GM19455 (cell line): ENCODE measurements at regions not wholly inside any gene's neighbourhood (a gene's known extent, or its start where the extent isn't known, plus 50 kb on each side); places are given as distances from the start of the nearest gene placed in this dataset.
"Not testable (repeated sequence)": the region's sequence is repeated elsewhere in the genome, so short reads cannot be mapped to it uniquely, and the experiment has no call there.

ENCODE experiments used
- ATAC-seq: cut with Tn5 transposase; IDR thresholded peaks from one replicate; pipeline ENCODE4 v1.9.1; 2021; ENCODE audit not compliant: unreplicated experiment

DNA sequence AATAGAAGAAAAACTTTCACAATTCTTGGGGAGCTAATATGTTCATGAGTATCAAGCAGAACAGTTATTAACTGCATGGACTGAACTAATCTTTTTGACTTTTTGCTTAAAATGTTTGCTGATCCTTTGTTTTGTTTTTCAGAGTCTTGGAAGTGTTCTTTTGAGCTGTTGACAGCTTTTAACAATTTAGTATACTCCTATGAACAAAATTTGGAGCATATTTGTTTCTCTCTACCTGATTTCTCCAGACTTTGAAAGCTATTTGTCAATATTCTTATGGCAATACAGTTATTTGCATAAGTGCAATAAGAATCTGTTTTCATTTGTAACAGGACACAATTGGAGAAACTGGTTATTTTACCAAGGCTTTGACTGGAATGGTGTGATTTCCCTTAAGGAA lies 192.0 kb upstream of the ETV3 start:
- not testable (repeated sequence) for ATAC-seq

DNA sequence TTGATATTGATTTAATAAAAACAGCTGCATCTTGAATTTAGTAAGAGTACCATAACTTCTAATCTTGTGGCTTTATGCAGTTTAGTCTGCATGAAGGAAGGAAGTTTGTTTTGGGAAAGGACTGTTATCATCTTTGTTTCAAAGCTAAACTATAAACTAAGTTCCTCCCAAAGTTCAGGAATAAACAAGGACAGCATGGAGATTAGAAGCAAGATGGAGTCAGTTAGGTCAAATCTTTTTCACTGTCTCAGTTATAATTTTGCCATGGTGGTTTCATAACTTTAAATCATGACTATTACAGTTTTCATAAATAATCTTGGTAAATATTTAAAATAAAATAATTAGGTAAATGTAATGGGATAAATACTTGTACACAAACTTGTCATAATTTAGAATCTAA lies 189.9 kb upstream of the ETV3 start:
- ATAC-seq: not testable (repeated sequence)

DNA sequence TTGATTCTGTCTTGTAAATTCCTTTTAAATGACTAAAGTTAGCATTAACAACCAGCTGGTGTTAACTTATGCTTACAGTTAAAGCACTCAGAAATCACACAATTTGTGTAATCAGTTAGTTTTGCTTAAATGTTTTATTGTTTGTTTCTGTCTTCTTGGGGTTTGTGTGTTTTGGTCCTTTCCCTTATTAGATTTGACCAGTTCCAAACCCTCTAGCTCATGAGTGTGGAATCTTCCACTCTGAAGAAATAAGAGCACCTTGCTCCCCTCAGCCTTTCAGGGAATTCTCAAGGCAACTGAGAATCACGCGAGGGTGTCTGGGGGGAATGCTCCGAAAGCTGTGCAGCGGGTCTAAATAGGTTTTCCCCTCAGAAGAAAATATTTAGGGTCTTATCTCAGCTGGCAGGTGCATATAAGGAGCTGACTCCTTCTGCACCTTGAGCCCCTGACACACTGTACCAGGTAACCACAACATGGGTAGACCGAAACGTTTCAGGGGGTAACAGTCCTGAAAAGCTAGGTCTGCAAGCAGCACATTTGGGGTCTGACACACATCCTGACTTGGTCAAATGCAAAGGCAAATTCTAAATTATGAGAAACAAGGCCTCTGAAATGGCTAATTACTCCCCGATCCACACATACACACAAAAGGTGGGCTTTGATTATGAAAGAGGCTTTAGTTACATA lies 188.1 kb upstream of the ETV3 start:
- no peak for ATAC-seq

DNA sequence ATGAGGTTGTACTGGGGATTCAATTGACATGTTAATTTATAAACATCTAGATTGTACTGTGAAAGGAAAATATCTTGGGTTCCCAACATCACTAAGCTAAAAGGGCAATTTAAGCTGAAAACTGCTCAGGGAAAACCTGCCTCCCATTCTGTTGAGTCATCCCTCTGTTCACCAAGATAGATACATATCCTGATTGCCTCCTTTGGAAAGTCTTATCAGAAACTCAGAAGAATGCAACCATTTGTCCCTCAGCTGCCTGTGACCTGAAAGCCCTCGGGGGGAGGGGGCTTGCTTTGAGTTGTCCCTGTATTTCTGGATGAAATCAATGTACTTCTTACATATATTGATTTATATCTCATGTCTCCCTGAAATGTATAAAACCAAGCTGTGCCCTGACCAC lies 187.0 kb upstream of the ETV3 start:
- ATAC-seq: no peak

DNA sequence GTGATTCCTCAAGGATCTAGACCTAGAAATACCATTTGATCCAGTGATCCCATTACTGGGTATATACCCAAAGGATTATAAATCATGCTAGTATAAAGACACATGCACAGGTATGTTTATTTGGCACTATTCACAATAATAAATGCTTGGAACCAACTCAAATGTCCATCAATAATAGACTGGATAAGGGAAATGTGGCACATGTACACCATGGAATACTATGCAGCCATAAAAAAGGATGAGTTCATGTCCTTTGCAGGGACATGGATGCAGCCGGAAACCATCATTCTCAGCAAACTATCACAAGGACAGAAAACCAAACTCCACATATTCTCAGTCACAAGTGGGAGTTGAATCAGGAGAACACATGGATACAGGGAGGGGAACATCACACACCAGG lies 183.8 kb upstream of the ETV3 start:
- ATAC-seq: not testable (repeated sequence)

DNA sequence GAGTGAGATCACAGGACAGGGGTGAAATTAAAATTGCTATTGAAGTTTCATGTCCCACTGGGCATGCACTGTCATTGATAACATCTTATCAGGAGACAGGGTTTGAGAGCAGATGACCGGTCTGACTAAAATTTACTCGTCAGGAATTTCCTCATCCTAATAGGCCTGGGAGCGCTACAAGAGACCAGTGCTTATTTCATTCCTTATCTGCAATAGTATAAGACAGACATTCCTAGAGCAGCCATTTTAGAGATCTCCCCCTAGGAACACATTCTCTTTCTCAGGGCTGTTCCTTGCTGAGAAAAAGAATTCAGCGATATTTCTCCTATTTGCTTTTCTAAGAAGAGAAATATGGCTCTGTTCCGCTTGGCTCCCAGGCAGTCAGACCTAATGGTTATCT lies 181.4 kb upstream of the ETV3 start:
- no peak for ATAC-seq

DNA sequence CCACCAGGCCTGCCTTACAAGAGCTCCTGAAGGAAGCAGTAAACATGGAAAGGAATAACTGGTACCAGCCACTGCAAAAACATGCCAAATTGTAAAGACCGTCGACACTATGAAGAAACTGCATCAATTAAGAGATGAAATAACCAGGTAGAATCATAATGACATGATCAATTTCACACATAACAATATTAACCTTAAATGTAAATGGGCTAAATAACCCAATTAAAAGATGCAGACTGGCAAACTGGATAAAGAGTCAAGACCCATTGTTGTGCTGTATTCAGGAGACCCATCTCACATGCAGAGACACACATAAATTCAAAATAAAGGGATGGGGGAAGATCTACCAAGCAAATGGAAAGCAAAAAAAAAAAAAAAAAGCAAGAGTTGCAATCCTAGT lies 179.0 kb upstream of the ETV3 start:
- ATAC-seq: not testable (repeated sequence)

DNA sequence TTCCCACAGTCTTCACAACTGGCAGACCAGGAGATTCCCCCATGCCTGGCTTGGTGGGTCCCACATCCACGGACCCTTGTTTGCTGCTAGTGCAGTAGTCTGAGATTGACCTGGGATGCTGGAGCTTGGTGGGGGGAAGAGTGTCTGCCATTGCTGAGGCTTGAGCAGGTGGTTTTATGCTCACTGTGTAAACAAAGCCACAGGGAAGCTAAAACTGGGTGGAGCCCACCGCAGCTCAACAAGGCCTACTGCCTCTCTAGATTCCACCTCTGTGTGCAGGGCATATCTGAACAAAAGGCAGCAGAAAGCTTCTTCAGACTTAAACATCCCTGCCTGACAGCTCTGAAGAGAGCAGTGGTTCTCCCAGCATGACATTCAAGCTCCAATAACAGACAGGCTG lies 177.3 kb upstream of the ETV3 start:
- ATAC-seq: no peak

DNA sequence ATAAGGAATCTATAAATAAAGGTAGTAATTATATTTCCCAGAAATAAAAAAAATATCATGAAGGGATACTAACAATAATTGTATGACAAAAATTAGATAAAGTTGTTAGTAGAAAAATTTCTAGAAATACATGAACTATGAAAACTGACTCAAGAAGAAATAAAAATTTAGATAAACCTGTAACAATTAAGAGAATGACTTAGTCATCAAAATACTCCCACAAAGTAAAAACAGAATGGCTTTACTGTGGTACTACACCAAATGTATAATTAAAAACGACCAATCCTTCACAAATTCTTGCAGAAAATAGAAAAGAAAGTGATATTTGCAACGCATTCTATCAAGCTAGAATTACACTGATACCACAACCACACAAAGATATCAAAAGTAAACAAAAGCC lies 176.2 kb upstream of the ETV3 start:
- ATAC-seq: no peak

DNA sequence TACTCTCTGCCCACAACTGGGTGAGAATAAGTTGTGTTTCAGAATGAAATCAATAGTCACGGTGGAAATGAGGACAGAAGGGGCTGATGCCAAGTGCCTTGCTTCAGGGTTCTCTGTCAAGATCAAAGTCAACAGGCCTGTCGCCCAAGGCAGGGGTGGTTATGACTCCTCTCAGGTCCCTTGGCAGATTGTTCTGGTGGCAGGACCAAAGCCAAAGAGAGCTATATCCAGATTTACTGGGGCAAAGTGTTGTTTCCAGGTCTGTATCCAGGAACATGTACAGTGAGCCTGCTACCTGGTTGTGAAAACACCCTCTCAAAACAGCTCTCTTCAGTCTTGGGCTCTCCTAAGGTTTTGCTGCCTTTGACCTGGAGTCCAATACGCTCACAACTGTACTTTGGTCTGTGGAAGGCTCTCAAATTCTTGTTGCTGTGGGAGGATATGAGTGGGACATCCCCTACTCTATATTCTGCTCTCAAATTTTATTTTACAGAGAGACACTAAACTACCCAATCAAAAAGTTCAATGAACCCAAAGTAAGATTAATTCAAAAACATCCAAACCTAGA lies 175.1 kb upstream of the ETV3 start:
- no peak for ATAC-seq

DNA sequence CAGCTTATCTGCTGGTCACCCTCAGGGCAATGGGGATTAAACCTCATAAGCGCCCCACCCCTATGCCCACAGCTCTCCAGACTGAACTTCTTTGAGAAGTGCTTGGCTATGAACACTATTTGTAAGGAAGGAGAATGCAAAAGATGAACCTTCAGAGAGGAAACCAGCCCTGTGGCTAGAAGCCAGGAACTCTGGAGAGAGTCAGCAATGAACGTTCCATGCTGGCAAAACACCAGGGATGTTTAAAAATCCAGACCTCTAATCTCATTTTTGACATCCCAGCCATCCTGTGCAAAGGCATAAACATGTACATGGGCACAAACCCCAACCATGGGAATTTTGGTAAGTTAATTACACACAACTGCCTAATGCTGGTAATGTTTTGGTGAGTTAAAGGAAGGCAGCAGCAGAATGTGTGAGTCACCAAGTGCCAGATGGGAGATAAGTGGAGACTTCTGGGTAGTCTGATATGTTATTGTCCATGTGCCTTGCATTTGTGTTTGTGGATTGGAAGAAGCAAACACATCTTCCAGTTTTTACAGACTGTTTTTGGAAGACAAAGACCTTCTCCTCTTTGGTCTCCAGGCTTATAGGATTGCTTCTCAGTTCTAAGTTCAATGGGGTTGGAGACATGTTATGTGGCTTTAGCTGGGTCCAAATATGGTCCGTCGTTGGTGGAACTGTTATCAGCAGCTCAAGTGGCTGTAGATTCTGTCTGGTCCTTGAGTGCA lies 174.1 kb upstream of the ETV3 start:
- no peak for ATAC-seq

DNA sequence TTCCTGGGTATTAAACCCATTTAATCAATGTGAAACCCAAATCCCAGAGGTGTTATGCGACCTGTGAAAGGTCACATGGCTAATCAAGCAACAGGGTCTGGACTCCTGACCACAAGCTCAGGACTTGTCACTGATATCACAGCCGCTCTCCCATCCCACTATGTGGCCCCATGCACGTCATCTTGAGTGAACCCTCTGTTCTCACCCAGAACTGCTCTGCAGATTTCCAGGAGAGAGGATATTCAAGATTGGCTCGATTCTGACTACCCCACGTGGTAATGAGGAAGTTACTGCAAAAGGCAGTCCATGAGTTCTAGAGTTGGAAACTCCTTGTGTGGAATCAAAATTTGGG lies 173.5 kb upstream of the ETV3 start:
- no peak for ATAC-seq

DNA sequence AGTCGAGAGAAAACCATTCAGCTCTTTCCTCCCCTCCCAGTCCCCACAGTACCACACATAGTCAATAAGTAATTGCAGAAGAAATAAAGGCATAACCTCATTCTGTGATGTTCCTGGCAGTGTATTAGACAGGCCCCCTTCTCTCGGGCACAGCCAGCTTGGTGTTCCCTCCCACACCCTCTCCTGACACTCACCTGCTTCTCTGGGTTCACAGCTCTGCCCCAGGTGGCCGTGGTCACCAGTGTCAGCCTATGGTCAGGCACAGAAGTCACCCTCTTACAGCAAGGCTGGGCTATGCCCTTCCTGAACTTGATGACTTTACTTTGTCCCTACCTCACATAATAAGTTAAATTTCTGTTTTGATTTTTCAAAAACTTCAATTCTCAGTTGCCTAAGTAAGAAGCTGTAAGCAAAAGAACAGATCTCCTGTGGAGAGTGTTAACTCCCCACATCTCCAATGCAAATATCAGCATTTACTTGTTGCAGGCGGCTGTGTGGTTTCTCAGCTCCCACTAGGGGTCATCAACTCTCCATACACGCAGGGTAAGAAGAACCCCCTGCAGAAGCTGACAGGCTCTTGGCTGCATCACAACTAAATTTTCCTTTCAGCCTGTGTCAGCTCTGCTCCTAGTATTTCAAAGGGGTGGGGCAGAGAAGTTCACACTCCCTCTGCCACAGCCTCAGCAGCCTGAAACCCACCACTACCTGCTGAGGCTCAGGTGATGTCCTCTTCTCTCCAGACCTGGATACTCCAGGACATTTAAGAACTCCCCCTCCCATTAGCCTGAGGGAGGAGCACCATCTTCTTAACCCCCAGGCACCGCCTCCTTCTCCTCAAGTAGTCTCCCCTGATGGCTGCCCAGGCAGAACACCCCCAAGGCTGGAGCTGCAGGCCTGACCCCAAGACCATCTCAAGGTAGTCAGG lies 172.9 kb upstream of the ETV3 start:
- ATAC-seq: not testable (repeated sequence)

DNA sequence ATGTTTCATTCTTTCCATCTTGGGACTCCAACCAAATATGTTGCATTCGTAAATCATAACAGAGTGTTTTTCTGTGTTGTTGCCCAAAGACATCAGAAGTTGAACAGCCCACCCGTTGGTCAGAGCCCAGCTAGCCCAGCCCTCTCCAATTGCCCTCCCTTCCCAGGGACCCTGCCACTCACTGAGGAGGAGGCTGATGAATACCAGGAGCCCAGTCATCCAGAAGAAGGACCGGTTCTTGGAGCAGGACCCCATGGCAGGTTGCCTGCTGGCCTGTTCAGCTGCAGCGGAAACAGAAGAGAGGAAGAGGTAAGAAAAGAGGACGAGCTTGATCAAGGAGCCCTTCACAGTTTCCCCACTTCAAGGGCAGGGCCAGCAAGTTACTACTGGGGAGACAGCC lies 172.2 kb upstream of the ETV3 start:
- ATAC-seq: no peak

DNA sequence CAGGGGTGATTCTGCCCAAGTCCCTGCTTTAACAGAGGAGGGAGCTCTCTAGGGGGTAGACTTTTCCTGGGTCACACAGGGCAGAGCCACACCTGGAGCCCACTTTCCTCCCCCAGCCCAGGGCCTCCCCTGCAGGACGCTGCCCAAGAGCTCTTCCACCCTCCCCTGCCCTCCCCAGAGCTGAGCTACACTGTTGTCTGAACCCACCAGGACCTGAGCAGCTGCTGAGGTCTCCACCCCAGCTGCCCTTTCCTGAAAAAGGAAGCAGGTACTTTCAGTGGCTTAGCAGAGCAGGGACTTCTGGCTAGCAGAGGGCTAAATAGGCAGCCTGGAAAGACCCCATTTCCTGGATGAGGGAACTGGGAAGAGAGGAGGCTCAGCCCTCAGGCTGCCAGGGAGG lies 169.3 kb upstream of the ETV3 start:
- ATAC-seq: no peak

DNA sequence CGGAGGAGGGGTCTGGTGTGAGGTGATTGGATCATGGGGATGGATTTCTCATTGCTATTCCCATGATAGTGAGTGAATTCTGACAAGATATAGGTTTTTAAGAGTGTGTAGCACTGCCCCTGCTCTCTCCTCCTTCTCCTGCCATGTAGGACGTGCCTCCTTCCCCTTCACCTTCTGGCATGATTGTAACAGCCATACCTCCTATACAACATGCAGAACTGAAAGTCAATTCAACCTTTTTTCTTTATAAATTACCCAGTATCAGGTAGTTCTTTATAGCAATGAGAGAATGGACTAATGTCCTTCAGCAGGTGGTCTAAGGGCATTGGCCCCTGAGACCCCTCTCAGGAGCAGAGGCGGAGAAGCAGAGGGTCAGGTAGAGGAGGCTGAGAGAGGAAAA lies 168.7 kb upstream of the ETV3 start:
- ATAC-seq: no peak

DNA sequence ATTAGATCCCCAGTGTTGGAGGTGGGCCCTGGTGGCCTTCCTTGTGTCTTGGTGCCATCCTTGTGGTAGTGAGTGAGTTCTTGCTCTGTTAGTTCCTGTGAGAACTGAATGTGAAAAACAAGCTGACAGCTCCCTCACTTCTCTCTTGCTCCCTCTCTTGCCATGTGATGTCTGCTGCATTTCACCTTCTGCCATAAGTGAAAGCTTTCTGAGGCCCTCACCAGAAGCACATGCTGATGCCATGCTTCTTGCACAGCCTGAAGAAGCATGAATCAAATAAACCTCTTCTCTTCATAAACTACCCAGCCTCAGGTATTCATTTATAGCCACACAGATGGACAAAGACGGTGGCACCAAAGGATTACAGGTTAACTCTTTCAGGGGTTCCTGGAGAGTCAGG lies 166.1 kb upstream of the ETV3 start:
- no peak for ATAC-seq

DNA sequence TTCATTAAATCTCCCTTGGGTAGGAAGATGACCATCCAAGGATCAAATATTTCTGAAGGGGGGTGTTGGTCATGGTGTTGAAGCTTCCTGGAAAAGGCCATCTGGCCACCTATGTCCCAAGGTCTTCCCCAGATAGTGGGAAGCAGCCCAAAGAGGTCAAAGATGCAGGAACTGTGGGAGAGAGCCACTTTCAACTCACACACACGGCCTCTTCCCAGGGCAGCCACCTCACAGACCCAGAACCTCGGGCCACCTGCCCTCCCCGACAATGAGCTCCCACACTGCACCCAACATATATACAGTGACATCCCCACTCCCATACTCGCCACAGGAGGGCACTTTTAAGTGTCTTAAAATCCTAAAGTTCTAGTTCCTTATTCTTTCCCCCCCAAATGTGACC lies 164.5 kb upstream of the ETV3 start:
- ATAC-seq: no peak

DNA sequence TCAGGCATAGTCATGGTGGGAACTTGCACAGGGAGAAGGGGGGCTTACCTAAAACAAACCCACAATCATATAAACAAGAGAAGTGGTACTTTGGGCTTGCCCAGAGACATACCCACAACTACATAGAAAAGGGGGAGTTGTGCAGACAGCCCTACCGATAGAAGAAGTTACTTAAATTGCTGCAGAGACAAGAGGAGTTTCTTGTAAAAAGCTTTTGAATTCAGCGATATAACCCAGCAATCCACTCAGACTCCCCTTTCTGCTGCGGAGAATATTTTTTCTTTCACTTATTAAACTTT lies 164.0 kb upstream of the ETV3 start:
- ATAC-seq: no peak

DNA sequence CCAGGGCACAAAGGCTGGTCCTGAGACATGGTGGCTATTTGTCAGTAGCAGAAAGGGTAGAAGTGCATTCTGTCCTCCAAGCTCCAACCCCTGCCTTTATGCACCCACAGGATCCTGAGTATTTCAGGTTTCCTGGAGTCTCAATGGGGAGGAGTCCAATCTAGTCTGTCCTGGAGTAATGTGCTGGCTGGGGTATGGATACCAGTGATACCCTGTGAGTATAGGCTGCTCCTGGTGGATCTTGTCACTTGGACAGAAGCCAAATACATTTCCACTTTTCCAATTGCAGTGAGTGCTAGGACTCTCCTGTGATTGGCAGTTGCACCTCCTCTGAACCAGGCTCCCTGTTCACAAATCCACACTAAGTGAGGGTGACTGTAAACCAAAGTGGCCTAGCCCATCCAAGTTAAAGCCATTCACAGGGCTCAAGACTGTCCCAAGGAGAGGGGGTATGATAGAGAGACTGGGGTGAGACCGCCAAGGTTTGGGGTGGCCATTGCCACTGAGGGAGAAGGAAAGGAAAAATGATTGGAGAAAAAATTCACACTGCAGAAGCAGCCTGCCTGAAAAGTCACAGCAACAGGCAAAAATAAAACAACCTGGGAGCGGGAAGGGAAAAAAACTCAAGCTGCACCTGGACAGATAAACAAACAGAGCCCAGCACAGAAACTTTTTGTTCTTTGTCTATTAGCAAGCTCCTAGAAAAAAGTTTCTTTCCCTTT lies 163.4 kb upstream of the ETV3 start:
- ATAC-seq: no peak
